Stimulated activated CD8-positive, alpha-beta memory T cell treated with anti-CD3 and anti-CD28 coated beads, Interleukin-7, amount 100 ng/mL, for 48 hours (primary cell): ENCODE measurements at regions not wholly inside any gene's neighbourhood (a gene's known extent, or its start where the extent isn't known, plus 50 kb on each side); places are given as distances from the start of the nearest gene placed in this dataset.

ENCODE experiments used
- DNase-seq, 2 donors: peaks; one replicate each; pipeline ENCODE4 v3.0.0-alpha.2; 2020; ENCODE audit warnings: low read depth in 1 of 2; ENCODE audit errors: extremely low read depth in 1 of 2

GRCh38 chr19:28983430-28983829 lies 229.5 kb downstream of the UQCRFS1 start:
- DNase-seq: no peak

- DNase-seq: no peak
These were observed 231.0 kb downstream of the UQCRFS1 start for GRCh38 chr19:28981994-28982393.

GRCh38 chr19:28981518-28981917 lies 231.4 kb downstream of the UQCRFS1 start:
- DNase-seq: no peak

- DNase-seq: no peak
These were observed 232.6 kb downstream of the UQCRFS1 start for GRCh38 chr19:28980236-28980868.

GRCh38 chr19:28977826-28978225 lies 235.1 kb downstream of the UQCRFS1 start:
- DNase-seq: no peak

- DNase-seq: no peak
These were observed 240.7 kb downstream of the UQCRFS1 start for GRCh38 chr19:28972058-28972852.

- no peak for DNase-seq
These were observed 241.4 kb downstream of the UQCRFS1 start for GRCh38 chr19:28971513-28971912.

GRCh38 chr19:28971049-28971448 lies 241.9 kb downstream of the UQCRFS1 start:
- no peak for DNase-seq

- no peak for DNase-seq
These were observed 244.2 kb downstream of the UQCRFS1 start for GRCh38 chr19:28968721-28969120.

- DNase-seq: no peak
These were observed 246.1 kb downstream of the UQCRFS1 start for GRCh38 chr19:28966737-28967399.

GRCh38 chr19:28964500-28964899 lies 248.5 kb downstream of the UQCRFS1 start:
- no peak for DNase-seq

GRCh38 chr19:28963486-28964250 lies 249.3 kb downstream of the UQCRFS1 start:
- no peak for DNase-seq

GRCh38 chr19:28961772-28962500 lies 251.0 kb downstream of the UQCRFS1 start:
- no peak for DNase-seq

- DNase-seq: no peak
These were observed 251.8 kb downstream of the UQCRFS1 start for GRCh38 chr19:28960986-28961705.

GRCh38 chr19:28960586-28960985 lies 252.4 kb downstream of the UQCRFS1 start:
- no peak for DNase-seq

- DNase-seq: no peak
These were observed 256.0 kb downstream of the UQCRFS1 start for GRCh38 chr19:28956961-28957360.

- no peak for DNase-seq
These were observed 256.5 kb downstream of the UQCRFS1 start for GRCh38 chr19:28956421-28956820.

- DNase-seq: no peak
These were observed 263.4 kb downstream of the UQCRFS1 start for GRCh38 chr19:28949535-28949934.

- no peak for DNase-seq
These were observed 263.9 kb downstream of the UQCRFS1 start for GRCh38 chr19:28949027-28949426.

GRCh38 chr19:28948566-28948965 lies 264.4 kb downstream of the UQCRFS1 start:
- no peak for DNase-seq
